ENCODE measurements at regions not wholly inside any gene's neighbourhood (a gene's known extent, or its start where the extent isn't known, plus 50 kb on each side); places are given as distances from the start of the nearest gene placed in this dataset.

DNA sequence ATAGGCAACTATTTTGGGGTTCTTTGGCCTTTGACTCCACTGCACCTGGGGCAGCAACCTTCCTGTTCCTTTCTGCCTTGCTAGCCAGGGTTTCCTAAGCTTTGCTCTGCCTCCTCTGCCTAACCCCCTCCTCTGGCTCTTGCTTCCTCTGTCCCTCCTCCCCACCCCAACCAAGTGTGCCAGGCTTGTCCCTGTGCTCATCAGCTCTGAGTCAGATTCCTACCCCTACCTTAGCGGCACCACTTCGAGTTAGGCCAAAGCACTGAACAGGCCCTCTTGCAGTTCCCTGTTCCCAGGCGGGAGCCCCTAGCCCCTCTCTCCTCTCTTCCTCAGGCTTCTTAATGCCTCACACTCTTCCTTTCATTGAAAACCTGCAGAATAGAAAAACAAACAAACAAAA lies 74.8 kb upstream of the HAO2 start:
- H2AFZ ChIP-seq (ENCODE audit: low read depth) = no peak overlapping the region
- CTCF ChIA-PET = interaction anchor here (0.9 to 1.6 kb wide), 2 partner anchors 8 to 19 kb away, joined by 3 to 6 read pairs; no protein-coding TSS in a partner anchor
- no peaks in the 10 kb centered on the region for H3K4me1 ChIP-seq (ENCODE audit: control insufficient read depth in 1 of 2, insufficient read depth in 2 of 2, low read depth in 1 of 2, low read length in 1 of 2)
- H3K27ac ChIP-seq (ENCODE audit: low read depth in 2 of 2, low read length in 1 of 2) = no peak overlapping the region
- no peak for DNase-seq
- POLR2A ChIA-PET = no interaction called here
- no peak overlapping the region for H3K4me3 ChIP-seq (ENCODE audit: low read depth in 2 of 2, low read length in 1 of 2)
- H3K9me3 ChIP-seq = no peaks in the 10 kb centered on the region
- H3K79me2 ChIP-seq (ENCODE audit: insufficient read depth) = no peaks in the 10 kb centered on the region
- no peaks in the 10 kb centered on the region for H3K9me2 ChIP-seq
- H3K36me3 ChIP-seq (replicated peaks in 1 of 2; ENCODE audit: control insufficient read depth in 1 of 2, insufficient read depth in 2 of 2, low read length in 1 of 2) = no peaks in the 10 kb centered on the region
- no peaks in the 10 kb centered on the region for H4K20me1 ChIP-seq (ENCODE audit: insufficient read depth)
- H3K9ac ChIP-seq = no peak overlapping the region
- H3K27me3 ChIP-seq (ENCODE audit: insufficient read depth) = peaks cover 9% of the 10 kb centered on the region; the same call in 1 of the 2 replicates
- H3F3A ChIP-seq (replicated peaks; ENCODE audit: insufficient read depth) = no peaks in the 10 kb centered on the region
- TF ChIP-seq, protein P1, sequence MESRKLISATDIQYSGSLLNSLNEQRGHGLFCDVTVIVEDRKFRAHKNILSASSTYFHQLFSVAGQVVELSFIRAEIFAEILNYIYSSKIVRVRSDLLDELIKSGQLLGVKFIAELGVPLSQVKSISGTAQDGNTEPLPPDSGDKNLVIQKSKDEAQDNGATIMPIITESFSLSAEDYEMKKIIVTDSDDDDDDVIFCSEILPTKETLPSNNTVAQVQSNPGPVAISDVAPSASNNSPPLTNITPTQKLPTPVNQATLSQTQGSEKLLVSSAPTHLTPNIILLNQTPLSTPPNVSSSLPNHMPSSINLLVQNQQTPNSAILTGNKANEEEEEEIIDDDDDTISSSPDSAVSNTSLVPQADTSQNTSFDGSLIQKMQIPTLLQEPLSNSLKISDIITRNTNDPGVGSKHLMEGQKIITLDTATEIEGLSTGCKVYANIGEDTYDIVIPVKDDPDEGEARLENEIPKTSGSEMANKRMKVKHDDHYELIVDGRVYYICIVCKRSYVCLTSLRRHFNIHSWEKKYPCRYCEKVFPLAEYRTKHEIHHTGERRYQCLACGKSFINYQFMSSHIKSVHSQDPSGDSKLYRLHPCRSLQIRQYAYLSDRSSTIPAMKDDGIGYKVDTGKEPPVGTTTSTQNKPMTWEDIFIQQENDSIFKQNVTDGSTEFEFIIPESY (IDR thresholded peaks at IDR 0.05; ENCODE audit: borderline replicate concordance, low read depth) = no peak
- TF ChIP-seq POLR2AphosphoS5 (IDR thresholded peaks at IDR 0.05; ENCODE audit: low read depth, low read length) (no peak), FOXJ3 (CRISPR knock-in tag; IDR thresholded peaks at IDR 0.05) (no peak), FOXM1 (IDR thresholded peaks at IDR 0.05; ENCODE audit: low read depth) (no peak), SMC3 (IDR thresholded peaks at IDR 0.05; ENCODE audit: low read depth, low read length) (no peak), FOSL2 (IDR thresholded peaks at IDR 0.05; ENCODE audit: borderline replicate concordance, low read depth) (no peak), RFX5 (IDR thresholded peaks at IDR 0.05; ENCODE audit: low read length) (no peak), MEF2A (IDR thresholded peaks at IDR 0.05; ENCODE audit: borderline replicate concordance, low read depth) (no peak), MXI1 (IDR thresholded peaks at IDR 0.05; ENCODE audit: low read depth, low read length) (no peak)
- TF ChIP-seq, protein P2, sequence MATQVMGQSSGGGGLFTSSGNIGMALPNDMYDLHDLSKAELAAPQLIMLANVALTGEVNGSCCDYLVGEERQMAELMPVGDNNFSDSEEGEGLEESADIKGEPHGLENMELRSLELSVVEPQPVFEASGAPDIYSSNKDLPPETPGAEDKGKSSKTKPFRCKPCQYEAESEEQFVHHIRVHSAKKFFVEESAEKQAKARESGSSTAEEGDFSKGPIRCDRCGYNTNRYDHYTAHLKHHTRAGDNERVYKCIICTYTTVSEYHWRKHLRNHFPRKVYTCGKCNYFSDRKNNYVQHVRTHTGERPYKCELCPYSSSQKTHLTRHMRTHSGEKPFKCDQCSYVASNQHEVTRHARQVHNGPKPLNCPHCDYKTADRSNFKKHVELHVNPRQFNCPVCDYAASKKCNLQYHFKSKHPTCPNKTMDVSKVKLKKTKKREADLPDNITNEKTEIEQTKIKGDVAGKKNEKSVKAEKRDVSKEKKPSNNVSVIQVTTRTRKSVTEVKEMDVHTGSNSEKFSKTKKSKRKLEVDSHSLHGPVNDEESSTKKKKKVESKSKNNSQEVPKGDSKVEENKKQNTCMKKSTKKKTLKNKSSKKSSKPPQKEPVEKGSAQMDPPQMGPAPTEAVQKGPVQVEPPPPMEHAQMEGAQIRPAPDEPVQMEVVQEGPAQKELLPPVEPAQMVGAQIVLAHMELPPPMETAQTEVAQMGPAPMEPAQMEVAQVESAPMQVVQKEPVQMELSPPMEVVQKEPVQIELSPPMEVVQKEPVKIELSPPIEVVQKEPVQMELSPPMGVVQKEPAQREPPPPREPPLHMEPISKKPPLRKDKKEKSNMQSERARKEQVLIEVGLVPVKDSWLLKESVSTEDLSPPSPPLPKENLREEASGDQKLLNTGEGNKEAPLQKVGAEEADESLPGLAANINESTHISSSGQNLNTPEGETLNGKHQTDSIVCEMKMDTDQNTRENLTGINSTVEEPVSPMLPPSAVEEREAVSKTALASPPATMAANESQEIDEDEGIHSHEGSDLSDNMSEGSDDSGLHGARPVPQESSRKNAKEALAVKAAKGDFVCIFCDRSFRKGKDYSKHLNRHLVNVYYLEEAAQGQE (IDR thresholded peaks at IDR 0.05; ENCODE audit: low read depth, low read length) = no peak
- TF ChIP-seq, protein P3, sequence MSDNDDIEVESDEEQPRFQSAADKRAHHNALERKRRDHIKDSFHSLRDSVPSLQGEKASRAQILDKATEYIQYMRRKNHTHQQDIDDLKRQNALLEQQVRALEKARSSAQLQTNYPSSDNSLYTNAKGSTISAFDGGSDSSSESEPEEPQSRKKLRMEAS (IDR thresholded peaks at IDR 0.05; ENCODE audit: low read depth) = no peak
- WGBS (ENCODE audit: low lambda C conversion rate) = 21% methylated on average over 3 of the region's 3 CpGs
- no peak overlapping the region for H3K4me2 ChIP-seq

DNA sequence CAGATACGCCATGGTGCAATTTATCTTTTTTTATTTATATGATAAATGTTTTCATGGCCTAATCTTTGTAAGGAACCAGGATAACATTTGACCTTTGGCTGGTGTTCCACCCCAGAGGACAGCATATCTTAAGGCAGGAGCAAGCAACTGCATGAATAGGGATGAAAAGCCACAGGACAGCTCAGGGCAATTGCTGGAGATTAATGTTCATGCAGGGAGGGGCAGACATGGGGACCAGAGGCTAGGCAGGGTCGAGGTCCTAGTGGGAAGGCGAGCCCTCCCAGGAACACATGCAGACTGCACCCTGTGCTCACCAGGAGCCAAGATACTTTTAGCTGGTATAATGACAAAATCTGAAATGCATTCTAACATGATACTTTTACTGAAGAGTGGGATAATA lies 74.4 kb upstream of the HAO2 start:
- Histone ChIP-seq H3K9ac (no peak overlapping the region), H2AFZ (ENCODE audit: low read depth) (no peak overlapping the region), H3K79me2 (ENCODE audit: insufficient read depth) (no peaks in the 10 kb centered on the region), H3F3A (replicated peaks; ENCODE audit: insufficient read depth) (no peaks in the 10 kb centered on the region), H3K27ac (ENCODE audit: low read depth in 2 of 2, low read length in 1 of 2) (no peak overlapping the region), H3K4me3 (ENCODE audit: low read depth in 2 of 2, low read length in 1 of 2) (no peak overlapping the region), H3K36me3 (replicated peaks in 1 of 2; ENCODE audit: control insufficient read depth in 1 of 2, insufficient read depth in 2 of 2, low read length in 1 of 2) (no peaks in the 10 kb centered on the region), H3K9me3 (no peaks in the 10 kb centered on the region), H4K20me1 (ENCODE audit: insufficient read depth) (no peaks in the 10 kb centered on the region), H3K4me2 (no peak overlapping the region), H3K4me1 (ENCODE audit: control insufficient read depth in 1 of 2, insufficient read depth in 2 of 2, low read depth in 1 of 2, low read length in 1 of 2) (no peaks in the 10 kb centered on the region), H3K27me3 (ENCODE audit: insufficient read depth) (peaks cover 13% of the 10 kb centered on the region; the same call in 1 of the 2 replicates), H3K9me2 (no peaks in the 10 kb centered on the region)
- CTCF ChIA-PET = interaction anchor here (0.9 to 1.6 kb wide), 3 partner anchors 8 to 19 kb away, joined by 3 to 6 read pairs (median 3); no protein-coding TSS in a partner anchor
- no peak for TF ChIP-seq GATA2 (CRISPR knock-in tag; IDR thresholded peaks at IDR 0.05)
- no peak for TF ChIP-seq FOSL2 (IDR thresholded peaks at IDR 0.05; ENCODE audit: borderline replicate concordance, low read depth)
- no peak for TF ChIP-seq GABPA (IDR thresholded peaks at IDR 0.05; ENCODE audit: low read depth)
- TF ChIP-seq, protein P4, sequence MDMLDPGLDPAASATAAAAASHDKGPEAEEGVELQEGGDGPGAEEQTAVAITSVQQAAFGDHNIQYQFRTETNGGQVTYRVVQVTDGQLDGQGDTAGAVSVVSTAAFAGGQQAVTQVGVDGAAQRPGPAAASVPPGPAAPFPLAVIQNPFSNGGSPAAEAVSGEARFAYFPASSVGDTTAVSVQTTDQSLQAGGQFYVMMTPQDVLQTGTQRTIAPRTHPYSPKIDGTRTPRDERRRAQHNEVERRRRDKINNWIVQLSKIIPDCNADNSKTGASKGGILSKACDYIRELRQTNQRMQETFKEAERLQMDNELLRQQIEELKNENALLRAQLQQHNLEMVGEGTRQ (IDR thresholded peaks at IDR 0.05; ENCODE audit: borderline replicate concordance, low read depth, low read length) = no peak
- no peak for TF ChIP-seq TCF12 (IDR thresholded peaks at IDR 0.05)
- no peak for TF ChIP-seq FOXM1 (IDR thresholded peaks at IDR 0.05; ENCODE audit: low read depth)
- TF ChIP-seq TEAD4 (IDR thresholded peaks at IDR 0.05; ENCODE audit: borderline replicate concordance, insufficient read depth) = no peak
- TF ChIP-seq RXRA (IDR thresholded peaks at IDR 0.05; ENCODE audit: borderline replicate concordance, low read depth) = no peak
- TF ChIP-seq RAD21 (IDR thresholded peaks at IDR 0.05; ENCODE audit: low read length) = no peak
- 43% methylated on average over 3 of the region's 3 CpGs for WGBS (ENCODE audit: low lambda C conversion rate)
- no peak for DNase-seq
- POLR2A ChIA-PET = no interaction called here
